ENCODE measurements at regions not wholly inside any gene's neighbourhood (a gene's known extent, or its start where the extent isn't known, plus 50 kb on each side); places are given as distances from the start of the nearest gene placed in this dataset.

GRCh38 chr5:38612851-38613250 lies 56.4 kb upstream of the LIFR start:
- Histone ChIP-seq H3K9me3 (ENCODE audit: insufficient read depth in 2 of 2, low read depth in 1 of 2, low read length in 1 of 2) (no peaks in the 10 kb centered on the region), H3K9ac (replicated peaks in 1 of 4; ENCODE audit: extremely low read depth in 1 of 4, low read depth in 3 of 4, low read length in 3 of 4) (no peak overlapping the region), H4K8ac (ENCODE audit: extremely low read depth, insufficient read depth, low read length) (no peak overlapping the region), H2AFZ (ENCODE audit: low read length) (no peak overlapping the region), H2AK5ac (ENCODE audit: low read depth, low read length) (no peak overlapping the region), H3K18ac (ENCODE audit: extremely low read depth, low read length) (no peak overlapping the region), H3K4me2 (ENCODE audit: insufficient read depth in 1 of 2, low read depth in 2 of 2, low read length in 2 of 2) (no peak overlapping the region), H3K4ac (replicated peaks; ENCODE audit: insufficient read length, low read depth, low read length) (no peak overlapping the region), H3K23ac (ENCODE audit: insufficient read length) (no peak overlapping the region), H4K5ac (ENCODE audit: insufficient read length, low read depth, low read length) (no peak overlapping the region), H3K4me3 (ENCODE audit: extremely low read depth in 1 of 4, insufficient read depth in 2 of 4, low read depth in 3 of 4, low read length in 4 of 4) (no peak overlapping the region), H3K79me1 (ENCODE audit: low read depth, low read length) (no peaks in the 10 kb centered on the region), H2BK120ac (replicated peaks; ENCODE audit: low read depth, low read length) (no peak overlapping the region), H3K56ac (replicated peaks; ENCODE audit: insufficient read length, low read depth, low read length) (no peak overlapping the region), H3K27me3 (replicated peaks in 1 of 4; ENCODE audit: control insufficient read depth in 3 of 4, extremely low read depth in 1 of 4, insufficient read depth in 3 of 4, low read length in 3 of 4) (no peaks in the 10 kb centered on the region), H4K91ac (replicated peaks; ENCODE audit: insufficient read length, low read length) (no peak overlapping the region), H2BK20ac (ENCODE audit: low read length) (no peak overlapping the region), H3K27ac (ENCODE audit: low read depth, low read length) (no peak overlapping the region), H3K14ac (ENCODE audit: insufficient read length) (no peak overlapping the region), H2BK12ac (ENCODE audit: low read depth, low read length) (no peak overlapping the region), H4K20me1 (replicated peaks in 1 of 2; ENCODE audit: control insufficient read depth in 1 of 2, insufficient read depth in 2 of 2, low read length in 2 of 2) (no peaks in the 10 kb centered on the region), H3K23me2 (ENCODE audit: low read depth, low read length) (no peaks in the 10 kb centered on the region), H3K4me1 (replicated peaks in 1 of 4; ENCODE audit: control insufficient read depth in 3 of 4, insufficient read depth in 4 of 4, low read length in 3 of 4) (peaks cover 0 to 4% (median 0%) of the 10 kb centered on the region in 4 experiments; a peak in 2 of 7 replicates), H3K79me2 (ENCODE audit: control insufficient read depth in 1 of 2, insufficient read depth in 2 of 2, low read length in 2 of 2) (no peaks in the 10 kb centered on the region), H2BK5ac (ENCODE audit: low read depth, low read length) (no peak overlapping the region), H2BK15ac (ENCODE audit: low read length) (no peak overlapping the region), H3K36me3 (ENCODE audit: control insufficient read depth in 2 of 4, insufficient read depth in 4 of 4, low read length in 3 of 4) (no peaks in the 10 kb centered on the region)
- ChIA-PET CTCF (ENCODE audit: partially characterized antibody) (interaction anchor here (0.6 to 1.8 kb wide), 5 partner anchors 11 to 172 kb away, joined by 3 to 6 read pairs (median 3); no protein-coding TSS in a partner anchor), POLR2A (ENCODE audit: partially characterized antibody) (no interaction called here)
- no peak for FAIRE-seq
- no peak for TF ChIP-seq POU5F1 (IDR thresholded peaks at IDR 0.05; ENCODE audit: low read depth, low read length)
- TF ChIP-seq POLR2AphosphoS5 (IDR thresholded peaks at IDR 0.05; ENCODE audit: low read depth, low read length) = no peak
- no peak for TF ChIP-seq SP2 (IDR thresholded peaks at IDR 0.05; ENCODE audit: low read length)
- TF ChIP-seq TAF1 (IDR thresholded peaks at IDR 0.05; ENCODE audit: low read depth, low read length) = no peak
- TF ChIP-seq JUND (IDR thresholded peaks at IDR 0.05; ENCODE audit: low read length) = no peak
- TF ChIP-seq MAFK (IDR thresholded peaks at IDR 0.05; ENCODE audit: low read depth, low read length) = no peak
- TF ChIP-seq TCF12 (IDR thresholded peaks at IDR 0.05; ENCODE audit: low read depth, low read length) = no peak
- DNase-seq (ENCODE audit: low read depth in 1 of 2, low spot score in 2 of 2) = no peak

All from H1 (cell line).